ENCODE measurements at regions not wholly inside any gene's neighbourhood (a gene's known extent, or its start where the extent isn't known, plus 50 kb on each side); places are given as distances from the start of the nearest gene placed in this dataset.

GRCh38 chr6:125503181-125503580 is 201.4 kb upstream of the HDDC2 start:
- Histone ChIP-seq H3K4me3 (no peak overlapping the region), H3K36me3 (no peaks in the 10 kb centered on the region), H3K9me3 (no peaks in the 10 kb centered on the region), H3K27ac (no peak overlapping the region), H3K4me1 (no peaks in the 10 kb centered on the region), H3K27me3 (no peaks in the 10 kb centered on the region)
- in situ Hi-C loops (cut with MboI; ENCODE audit: low sequenced_read_pairs in 4 of 4) (no loop called here), intact Hi-C loops (cut with DNase I; ENCODE audit: low total_unique reads) (no loop called here)
- DNase-seq (no peak), ATAC-seq (no peak)
- no peak for TF ChIP-seq CTCF (IDR thresholded peaks at IDR 0.05 in 4 of 5, conservative IDR thresholded peaks at IDR 0.05 in 1 of 5)
- TF ChIP-seq POLR2A (IDR thresholded peaks at IDR 0.05) = no peak

- no peak for DNase-seq
- ATAC-seq = no peak
- H3K27me3 ChIP-seq = no peaks in the 10 kb centered on the region
- intact Hi-C loops (cut with DNase I; ENCODE audit: low total_unique reads) = loop anchor here (5.0 kb wide), 1 partner anchor 239 kb away; the partner anchor contains the start of gene HEY2
- no peaks in the 10 kb centered on the region for H3K36me3 ChIP-seq
- no peak overlapping the region for H3K27ac ChIP-seq
- in situ Hi-C loops (cut with MboI; ENCODE audit: low sequenced_read_pairs in 4 of 4) = no loop called here
- no peak overlapping the region for H3K4me3 ChIP-seq
- TF ChIP-seq CTCF (IDR thresholded peaks at IDR 0.05 in 4 of 5, conservative IDR thresholded peaks at IDR 0.05 in 1 of 5) = no peak
- TF ChIP-seq POLR2A (IDR thresholded peaks at IDR 0.05) = no peak
- no peaks in the 10 kb centered on the region for H3K9me3 ChIP-seq
- no peaks in the 10 kb centered on the region for H3K4me1 ChIP-seq
These were observed 206.4 kb upstream of the HDDC2 start for GRCh38 chr6:125507987-125508655.

GRCh38 chr6:125508793-125509192 is 207.0 kb upstream of the HDDC2 start:
- in situ Hi-C loops (cut with MboI; ENCODE audit: low sequenced_read_pairs in 4 of 4) = no loop called here
- TF ChIP-seq POLR2A (IDR thresholded peaks at IDR 0.05) = no peak
- Histone ChIP-seq H3K9me3 (no peaks in the 10 kb centered on the region), H3K27ac (no peak overlapping the region), H3K4me1 (no peaks in the 10 kb centered on the region), H3K4me3 (no peak overlapping the region), H3K27me3 (no peaks in the 10 kb centered on the region), H3K36me3 (no peaks in the 10 kb centered on the region)
- ATAC-seq (no peak), DNase-seq (no peak)
- intact Hi-C loops (cut with DNase I; ENCODE audit: low total_unique reads) = loop anchor here (1.0 to 5.0 kb wide), 2 partner anchors 45 to 239 kb away; partner anchors contain the start of gene HEY2

- in situ Hi-C loops (cut with MboI; ENCODE audit: low sequenced_read_pairs in 4 of 4) (no loop called here), intact Hi-C loops (cut with DNase I; ENCODE audit: low total_unique reads) (loop anchor here (1.0 to 5.0 kb wide), 2 partner anchors 46 to 238 kb away; partner anchors contain the start of gene HEY2)
- peak; percentile 53 to 76 for ATAC-seq
These were observed 207.7 kb upstream of the HDDC2 start for GRCh38 chr6:125509477-125509876.

GRCh38 chr6:125510405-125510804 is 208.6 kb upstream of the HDDC2 start:
- no peak overlapping the region for H3K27ac ChIP-seq

More at GRCh38 chr6:125509477-125509876, 207.7 kb upstream of the HDDC2 start:
- no peak for DNase-seq
- no peak for TF ChIP-seq POLR2A (IDR thresholded peaks at IDR 0.05)
- Histone ChIP-seq H3K4me1 (no peaks in the 10 kb centered on the region), H3K9me3 (no peaks in the 10 kb centered on the region), H3K27ac (no peak overlapping the region), H3K27me3 (no peaks in the 10 kb centered on the region), H3K36me3 (no peaks in the 10 kb centered on the region), H3K4me3 (no peak overlapping the region)

More at GRCh38 chr6:125510405-125510804, 208.6 kb upstream of the HDDC2 start:
- no peak overlapping the region for H3K4me3 ChIP-seq
- no peaks in the 10 kb centered on the region for H3K27me3 ChIP-seq
- ATAC-seq = no peak
- intact Hi-C loops (cut with DNase I; ENCODE audit: low total_unique reads) = no loop called here
- no peak for TF ChIP-seq CTCF (IDR thresholded peaks at IDR 0.05 in 4 of 5, conservative IDR thresholded peaks at IDR 0.05 in 1 of 5)
- TF ChIP-seq POLR2A (IDR thresholded peaks at IDR 0.05) = no peak
- H3K9me3 ChIP-seq = no peaks in the 10 kb centered on the region
- in situ Hi-C loops (cut with MboI; ENCODE audit: low sequenced_read_pairs in 4 of 4) = no loop called here
- DNase-seq = no peak
- H3K36me3 ChIP-seq = no peaks in the 10 kb centered on the region
- H3K4me1 ChIP-seq = no peaks in the 10 kb centered on the region
